Activated B cell treated with CpG ODN at 0.5 μM for 24 hours (primary cell): ENCODE measurements at regions not wholly inside any gene's neighbourhood (a gene's known extent, or its start where the extent isn't known, plus 50 kb on each side); places are given as distances from the start of the nearest gene placed in this dataset.

Source experiments
- ATAC-seq: fragments of 200-7000 bp; cut with Tn5 transposase; one replicate; pipeline ENCODE4 v1.10.0; 2021; ENCODE audit warnings: low read depth, mild to moderate bottlenecking, moderate library complexity
- CTCF ChIA-PET: fragments of 350-600 bp; sonication (Branson Sonifier 250); formaldehyde crosslinking; loops from one replicate; lab custom pipeline; 2021; ENCODE audit warnings: antibody characterized with exemption; lab: Charles Lee
- POLR2A ChIA-PET: fragments of 350-600 bp; sonication (Branson Sonifier 250); formaldehyde crosslinking; loops from one replicate; lab custom pipeline; 2021; ENCODE audit warnings: antibody characterized with exemption; lab: Charles Lee
- DNase-seq: peaks from one replicate; pipeline ENCODE4 v3.0.0; 2022
- H3K27ac Mint-ChIP-seq: one replicate; pipeline ENCODE4 v1.8.0; 2020; ENCODE audit warnings: mixed read lengths
- H3K27me3 Mint-ChIP-seq: one replicate; pipeline ENCODE4 v1.8.0; 2021; ENCODE audit warnings: mixed read lengths
- H3K36me3 Mint-ChIP-seq: one replicate; pipeline ENCODE4 v1.8.0; 2021; ENCODE audit warnings: low read depth, mixed read lengths
- H3K4me1 Mint-ChIP-seq: one replicate; pipeline ENCODE4 v1.8.0; 2021; ENCODE audit warnings: mixed read lengths
- H3K4me3 Mint-ChIP-seq: one replicate; pipeline ENCODE4 v1.8.0; 2020; ENCODE audit warnings: mild to moderate bottlenecking, mixed read lengths
- H3K9me3 Mint-ChIP-seq: one replicate; pipeline ENCODE4 v1.8.0; 2020; ENCODE audit warnings: mixed read lengths
- CTCF ChIP-seq: fragments of 200-600 bp; IDR thresholded peaks from one replicate; pipeline ENCODE4 v1.8.0; 2022; ENCODE audit warnings: antibody characterized with exemption, mild to moderate bottlenecking
- intact Hi-C: fragments of 100-400 bp; cut with micrococcal nuclease; formaldehyde crosslinking; loops from one replicate; pipeline ENCODE4 v1.15.1; 2024

GRCh38 chr11:15695096-15695721, 580.5 kb downstream of the INSC start:
- no peaks in the 10 kb centered on the region for H3K36me3 Mint-ChIP-seq
- H3K27ac Mint-ChIP-seq, result no peak overlapping the region
- POLR2A ChIA-PET, result no interaction called here
- H3K4me1 Mint-ChIP-seq, result no peaks in the 10 kb centered on the region
- CTCF ChIA-PET, result no interaction called here
- H3K27me3 Mint-ChIP-seq, result no peaks in the 10 kb centered on the region
- H3K4me3 Mint-ChIP-seq, result no peak overlapping the region
- intact Hi-C loops, result no loop called here
- no peak for TF ChIP-seq CTCF
- H3K9me3 Mint-ChIP-seq, result no peaks in the 10 kb centered on the region
- ATAC-seq (no peak), DNase-seq (no peak)

- no peak for ATAC-seq
- Mint-ChIP-seq H3K27me3 (no peaks in the 10 kb centered on the region), H3K9me3 (no peaks in the 10 kb centered on the region), H3K36me3 (no peaks in the 10 kb centered on the region), H3K4me1 (no peaks in the 10 kb centered on the region), H3K27ac (no peak overlapping the region), H3K4me3 (no peak overlapping the region)
- ChIA-PET POLR2A (no interaction called here), CTCF (no interaction called here)
- intact Hi-C loops, result no loop called here
- no peak for TF ChIP-seq CTCF
- DNase-seq, result no peak
These were observed 581.3 kb downstream of the INSC start for GRCh38 chr11:15696069-15696468.

GRCh38 chr11:15697437-15698236, 582.9 kb downstream of the INSC start:
- CTCF ChIA-PET, result no interaction called here
- no peaks in the 10 kb centered on the region for H3K27me3 Mint-ChIP-seq
- no peak overlapping the region for H3K4me3 Mint-ChIP-seq

GRCh38 chr11:15698855-15699254, 584.1 kb downstream of the INSC start:
- no peak overlapping the region for H3K27ac Mint-ChIP-seq
- H3K36me3 Mint-ChIP-seq, result no peaks in the 10 kb centered on the region
- DNase-seq, result no peak
- no peaks in the 10 kb centered on the region for H3K27me3 Mint-ChIP-seq
- ATAC-seq, result no peak
- H3K9me3 Mint-ChIP-seq, result no peaks in the 10 kb centered on the region
- intact Hi-C loops, result no loop called here
- CTCF ChIA-PET, result no interaction called here
- no peak for TF ChIP-seq CTCF
- H3K4me1 Mint-ChIP-seq, result no peaks in the 10 kb centered on the region
- POLR2A ChIA-PET, result no interaction called here
- no peak overlapping the region for H3K4me3 Mint-ChIP-seq

More at GRCh38 chr11:15697437-15698236, 582.9 kb downstream of the INSC start:
- no peak overlapping the region for H3K27ac Mint-ChIP-seq
- intact Hi-C loops, result no loop called here
- no peaks in the 10 kb centered on the region for H3K4me1 Mint-ChIP-seq
- no peak for DNase-seq
- H3K9me3 Mint-ChIP-seq, result no peaks in the 10 kb centered on the region
- POLR2A ChIA-PET, result no interaction called here
- no peak for TF ChIP-seq CTCF
- H3K36me3 Mint-ChIP-seq, result no peaks in the 10 kb centered on the region
- ATAC-seq, result no peak

GRCh38 chr11:15699978-15700377, 585.3 kb downstream of the INSC start:
- no peak overlapping the region for H3K27ac Mint-ChIP-seq
- intact Hi-C loops, result no loop called here
- POLR2A ChIA-PET, result no interaction called here
- DNase-seq, result no peak
- H3K9me3 Mint-ChIP-seq, result no peaks in the 10 kb centered on the region
- H3K36me3 Mint-ChIP-seq, result no peaks in the 10 kb centered on the region
- CTCF ChIA-PET, result no interaction called here
- no peaks in the 10 kb centered on the region for H3K27me3 Mint-ChIP-seq
- no peaks in the 10 kb centered on the region for H3K4me1 Mint-ChIP-seq
- H3K4me3 Mint-ChIP-seq, result no peak overlapping the region
- no peak for TF ChIP-seq CTCF
- ATAC-seq, result no peak
